CD14-positive monocyte (primary cell): ENCODE measurements at regions not wholly inside any gene's neighbourhood (a gene's known extent, or its start where the extent isn't known, plus 50 kb on each side); places are given as distances from the start of the nearest gene placed in this dataset.
A peak's percentile ranks its signal among the peaks of the same experiment; 100 is the strongest.

Experiments
- DNase-seq, 3 donors: peaks; one replicate each; pipeline ENCODE4 v3.0.0-alpha.2; 2011 to 2022
- H2AFZ ChIP-seq: 2 replicates; pipeline ENCODE4 v1.6.0; 2012; ENCODE audit warnings: mild to moderate bottlenecking, low read depth, low read length, inconsistent platforms; ENCODE audit not compliant: insufficient read depth, poor library complexity, severe bottlenecking
- H3K27ac ChIP-seq, 2 donors: 1 replicate in 1 of 2; 2 replicates in 1 of 2; pipeline ENCODE4 v1.5.1; 2012 to 2013; ENCODE audit warnings: low read length in 2 of 2, control low read depth in 1 of 2, inconsistent platforms in 1 of 2, low read depth in 1 of 2, mild to moderate bottlenecking in 1 of 2
- H3K27me3 ChIP-seq, 2 donors: one replicate each; pipeline versions ENCODE4 v1.6.0 to v1.6.1; 2011 to 2013; ENCODE audit warnings: low read length in 2 of 2; ENCODE audit not compliant: control insufficient read depth in 2 of 2, insufficient read depth in 2 of 2
- H3K36me3 ChIP-seq, 2 donors: replicated peaks in 1 of 2; 1 replicate in 1 of 2; 2 replicates in 1 of 2; pipeline versions ENCODE4 v1.5.1 to v1.6.1; 2012 to 2013; ENCODE audit warnings: low read length in 2 of 2, control low read depth in 1 of 2, inconsistent platforms in 1 of 2, mild to moderate bottlenecking in 1 of 2; ENCODE audit not compliant: insufficient read depth in 2 of 2, control insufficient read depth in 1 of 2
- H3K4me1 ChIP-seq, 2 donors: 1 replicate in 1 of 2; 2 replicates in 1 of 2; pipeline versions ENCODE4 v1.5.1 to v1.6.1; 2012 to 2013; ENCODE audit warnings: low read length in 2 of 2, control low read depth in 1 of 2, inconsistent platforms in 1 of 2, mild to moderate bottlenecking in 1 of 2, moderate library complexity in 1 of 2; ENCODE audit not compliant: insufficient read depth in 2 of 2, control insufficient read depth in 1 of 2
- H3K4me2 ChIP-seq: replicated peaks from 2 replicates; pipeline ENCODE3; 2012; ENCODE audit warnings: low read length, moderate library complexity, mild to moderate bottlenecking; ENCODE audit not compliant: poor library complexity, severe bottlenecking; ENCODE audit errors: extremely low read depth
- H3K4me3 ChIP-seq, 3 experiments: fragments of 200-600 bp in 1 of 3; sonication (generic) in 1 of 3; replicated peaks in 1 of 3; 1 replicate in 2 of 3; 2 replicates in 1 of 3; pipeline ENCODE4 v1.5.1; 2011 to 2013; ENCODE audit warnings: low read length in 3 of 3, mild to moderate bottlenecking in 3 of 3, control low read depth in 2 of 3, low read depth in 2 of 3, inconsistent platforms in 1 of 3, moderate library complexity in 1 of 3
- H3K79me2 ChIP-seq: 2 replicates; pipeline ENCODE4 v1.6.0; 2012; ENCODE audit warnings: mild to moderate bottlenecking, control low read depth, inconsistent platforms, low read length, moderate library complexity; ENCODE audit not compliant: insufficient read depth
- H3K9ac ChIP-seq: 2 replicates; pipeline ENCODE4 v1.6.0; 2017; ENCODE audit warnings: low read length, mild to moderate bottlenecking; ENCODE audit not compliant: insufficient read depth, poor library complexity, severe bottlenecking
- H3K9me3 ChIP-seq, 2 donors: replicated peaks in 1 of 2; 1 replicate in 1 of 2; 2 replicates in 1 of 2; pipeline versions ENCODE4 v1.5.1 to v1.6.1; 2012 to 2013; ENCODE audit warnings: low read length in 2 of 2, control low read depth in 1 of 2; ENCODE audit not compliant: control insufficient read depth in 1 of 2, insufficient read depth in 1 of 2
- H4K20me1 ChIP-seq: 2 replicates; pipeline ENCODE4 v1.6.0; 2012; ENCODE audit warnings: mild to moderate bottlenecking, low read length, control low read depth, moderate library complexity; ENCODE audit not compliant: insufficient read depth
- H3K27ac Mint-ChIP-seq, 7 donors: one replicate each; pipeline ENCODE4 v1.8.0; 2020; ENCODE audit warnings: mild to moderate bottlenecking in 7 of 7, mixed read lengths in 7 of 7, moderate library complexity in 6 of 7, inconsistent platforms in 2 of 7
- H3K27me3 Mint-ChIP-seq, 3 donors: one replicate each; pipeline ENCODE4 v1.8.0; 2021 to 2022; ENCODE audit warnings: low read depth in 3 of 3, mild to moderate bottlenecking in 3 of 3, mixed read lengths in 3 of 3, moderate library complexity in 3 of 3, inconsistent platforms in 1 of 3
- H3K36me3 Mint-ChIP-seq, 2 donors: one replicate each; pipeline ENCODE4 v1.8.0; 2020; ENCODE audit warnings: mixed read lengths in 2 of 2, inconsistent platforms in 1 of 2, mild to moderate bottlenecking in 1 of 2
- H3K4me1 Mint-ChIP-seq: one replicate; pipeline ENCODE4 v1.8.0; 2020; ENCODE audit warnings: mild to moderate bottlenecking, mixed read lengths
- H3K4me3 Mint-ChIP-seq, 2 donors: one replicate each; pipeline ENCODE4 v1.8.0; 2020; ENCODE audit warnings: mild to moderate bottlenecking in 2 of 2, mixed read lengths in 2 of 2, moderate library complexity in 1 of 2
- H3K9me3 Mint-ChIP-seq, 7 donors: one replicate each; pipeline ENCODE4 v1.8.0; 2020 to 2022; ENCODE audit warnings: mixed read lengths in 7 of 7, mild to moderate bottlenecking in 6 of 7, moderate library complexity in 6 of 7, inconsistent platforms in 2 of 7
- CTCF ChIP-seq: fragments of 200-600 bp; IDR thresholded peaks from one replicate; pipeline ENCODE4 v1.8.0; 2022; ENCODE audit warnings: antibody characterized with exemption, mild to moderate bottlenecking
- WGBS: methylation state at CpG from one replicate; pipeline ENCODE4 v1.1.5; 2013; ENCODE audit warnings: missing lambda C conversion rate; ENCODE audit not compliant: insufficient coverage; 5-methylcytosine and 5-hydroxymethylcytosine counted together
- intact Hi-C, 2 donors: fragments of 100-400 bp; cut with micrococcal nuclease; formaldehyde crosslinking; loops; one replicate each; pipeline versions ENCODE4 v1.15.0 to v1.15.1; 2023

- peaks cover 17 to 41% of the 10 kb centered on the region in 2 donors for H3K4me1 ChIP-seq
- H3K9me3 ChIP-seq = no peaks in the 10 kb centered on the region
- H3K27me3 Mint-ChIP-seq = no peaks in the 10 kb centered on the region
- H3K4me2 ChIP-seq = peak overlapping the region; percentile 13
- H3K9me3 Mint-ChIP-seq = peaks cover 0 to 6% (median 0%) of the 10 kb centered on the region in 7 donors
- H4K20me1 ChIP-seq = peaks cover 12% of the 10 kb centered on the region
- peaks cover 35% of the 10 kb centered on the region for H3K4me1 Mint-ChIP-seq
- peaks cover 0 to 8% of the 10 kb centered on the region in 2 donors for H3K36me3 ChIP-seq
- peaks cover 94% of the 10 kb centered on the region for H3K79me2 ChIP-seq
- H3K4me3 Mint-ChIP-seq = peak overlapping the region in 1 of 2 donors; percentile 21
- peak overlapping the region in 2 of 7 donors; percentile 34 to 80 for H3K27ac Mint-ChIP-seq
- no peak for TF ChIP-seq CTCF
- intact Hi-C loops = no loop called here
- no peak for DNase-seq
- no peak overlapping the region for H3K4me3 ChIP-seq
- no peak overlapping the region for H3K9ac ChIP-seq
- H3K27ac ChIP-seq = peak overlapping the region in 1 of 2 donors; percentile 66
- H3K36me3 Mint-ChIP-seq = peaks cover 0 to 21% of the 10 kb centered on the region in 2 donors
- H2AFZ ChIP-seq = no peak overlapping the region
- no peaks in the 10 kb centered on the region for H3K27me3 ChIP-seq
Observed at GRCh38 chr7:18330548-18330947, 165.0 kb upstream of the HDAC9 start.

GRCh38 chr7:18336626-18337025, 158.9 kb upstream of the HDAC9 start:
- no CpG with 5 or more reads among the region's 2 CpGs for WGBS
- Histone ChIP-seq H3K27me3 (no peaks in the 10 kb centered on the region), H3K4me1 (peaks cover 26 to 56% of the 10 kb centered on the region in 2 donors), H3K9ac (no peak overlapping the region), H2AFZ (no peak overlapping the region), H4K20me1 (no peaks in the 10 kb centered on the region), H3K79me2 (peaks cover 92% of the 10 kb centered on the region), H3K4me3 (peak overlapping the region in 1 of 3 experiments; percentile 5), H3K36me3 (no peaks in the 10 kb centered on the region), H3K9me3 (no peaks in the 10 kb centered on the region), H3K27ac (peak overlapping the region in 1 of 2 donors; percentile 71), H3K4me2 (peak overlapping the region; percentile 66)
- Mint-ChIP-seq H3K27me3 (peaks cover 0 to 2% (median 0%) of the 10 kb centered on the region in 3 donors), H3K36me3 (peaks cover 3 to 14% of the 10 kb centered on the region in 2 donors), H3K27ac (peak overlapping the region in 1 of 7 donors; percentile 57), H3K4me1 (peaks cover 51% of the 10 kb centered on the region), H3K9me3 (peaks cover 4 to 11% (median 8%) of the 10 kb centered on the region in 7 donors), H3K4me3 (no peak overlapping the region)
- no peak for TF ChIP-seq CTCF
- intact Hi-C loops = no loop called here
- no peak for DNase-seq
